ENCODE measurements at regions not wholly inside any gene's neighbourhood (a gene's known extent, or its start where the extent isn't known, plus 50 kb on each side); places are given as distances from the start of the nearest gene placed in this dataset.

DNA sequence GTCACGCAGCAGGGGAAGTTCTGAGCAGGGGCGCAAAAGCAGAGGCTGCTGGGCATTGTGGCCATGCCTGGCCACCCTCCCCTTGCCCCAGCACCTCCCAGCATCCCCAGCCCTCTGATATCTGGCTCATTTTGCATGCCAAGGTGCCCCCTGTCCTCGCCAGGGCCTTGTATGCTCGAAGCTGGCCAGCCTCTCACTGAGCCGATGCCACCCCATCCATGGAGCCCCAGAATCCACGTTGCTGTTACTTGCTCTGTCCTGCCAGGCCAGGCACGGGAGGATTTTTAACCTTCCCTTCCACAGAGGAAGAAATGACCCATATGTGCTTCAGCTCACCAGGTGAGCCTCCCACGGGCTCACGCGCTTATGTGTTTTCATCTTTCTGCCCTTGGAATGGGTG lies 413.4 kb downstream of the BCL11B start:
- Histone ChIP-seq H3K27me3 (ENCODE audit: control insufficient read depth, insufficient read depth, low read length) (no peaks in the 10 kb centered on the region), H3K27ac (ENCODE audit: low read depth in 2 of 2, low read length in 2 of 2) (no peak overlapping the region), H3K36me3 (ENCODE audit: control insufficient read depth in 2 of 3, insufficient read depth in 3 of 3, low read length in 3 of 3) (no peaks in the 10 kb centered on the region), H3K4me3 (ENCODE audit: low read length in 3 of 3) (no peak overlapping the region), H3K4me1 (ENCODE audit: control insufficient read depth in 2 of 3, insufficient read depth in 2 of 3, low read depth in 1 of 3, low read length in 3 of 3) (no peaks in the 10 kb centered on the region), H3K9me3 (ENCODE audit: control insufficient read depth in 2 of 3, insufficient read depth in 1 of 3, low read length in 3 of 3) (no peaks in the 10 kb centered on the region), H3K9ac (ENCODE audit: low read length in 3 of 3) (no peak overlapping the region)
- intact Hi-C loops (cut with DNase I) = no loop called here
- TF ChIP-seq, protein P1, sequence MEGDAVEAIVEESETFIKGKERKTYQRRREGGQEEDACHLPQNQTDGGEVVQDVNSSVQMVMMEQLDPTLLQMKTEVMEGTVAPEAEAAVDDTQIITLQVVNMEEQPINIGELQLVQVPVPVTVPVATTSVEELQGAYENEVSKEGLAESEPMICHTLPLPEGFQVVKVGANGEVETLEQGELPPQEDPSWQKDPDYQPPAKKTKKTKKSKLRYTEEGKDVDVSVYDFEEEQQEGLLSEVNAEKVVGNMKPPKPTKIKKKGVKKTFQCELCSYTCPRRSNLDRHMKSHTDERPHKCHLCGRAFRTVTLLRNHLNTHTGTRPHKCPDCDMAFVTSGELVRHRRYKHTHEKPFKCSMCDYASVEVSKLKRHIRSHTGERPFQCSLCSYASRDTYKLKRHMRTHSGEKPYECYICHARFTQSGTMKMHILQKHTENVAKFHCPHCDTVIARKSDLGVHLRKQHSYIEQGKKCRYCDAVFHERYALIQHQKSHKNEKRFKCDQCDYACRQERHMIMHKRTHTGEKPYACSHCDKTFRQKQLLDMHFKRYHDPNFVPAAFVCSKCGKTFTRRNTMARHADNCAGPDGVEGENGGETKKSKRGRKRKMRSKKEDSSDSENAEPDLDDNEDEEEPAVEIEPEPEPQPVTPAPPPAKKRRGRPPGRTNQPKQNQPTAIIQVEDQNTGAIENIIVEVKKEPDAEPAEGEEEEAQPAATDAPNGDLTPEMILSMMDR (IDR thresholded peaks at IDR 0.05; ENCODE audit: borderline replicate concordance, extremely low read depth, insufficient read depth) = no peak
- DNase-seq (no peak), FAIRE-seq (no peak)

GRCh38 chr14:98859301-98859700 lies 412.7 kb downstream of the BCL11B start:
- Histone ChIP-seq H3K9ac (ENCODE audit: low read length in 3 of 3) (no peak overlapping the region), H3K27me3 (ENCODE audit: control insufficient read depth, insufficient read depth, low read length) (no peaks in the 10 kb centered on the region), H3K4me3 (ENCODE audit: low read length in 3 of 3) (no peak overlapping the region), H3K27ac (ENCODE audit: low read depth in 2 of 2, low read length in 2 of 2) (no peak overlapping the region), H3K4me1 (ENCODE audit: control insufficient read depth in 2 of 3, insufficient read depth in 2 of 3, low read depth in 1 of 3, low read length in 3 of 3) (no peaks in the 10 kb centered on the region), H3K36me3 (ENCODE audit: control insufficient read depth in 2 of 3, insufficient read depth in 3 of 3, low read length in 3 of 3) (no peaks in the 10 kb centered on the region), H3K9me3 (ENCODE audit: control insufficient read depth in 2 of 3, insufficient read depth in 1 of 3, low read length in 3 of 3) (no peaks in the 10 kb centered on the region)
- DNase-seq (no peak), FAIRE-seq (no peak)
- intact Hi-C loops (cut with DNase I) = no loop called here
- TF ChIP-seq, protein P1 (IDR thresholded peaks at IDR 0.05; ENCODE audit: borderline replicate concordance, extremely low read depth, insufficient read depth) = no peak

DNA sequence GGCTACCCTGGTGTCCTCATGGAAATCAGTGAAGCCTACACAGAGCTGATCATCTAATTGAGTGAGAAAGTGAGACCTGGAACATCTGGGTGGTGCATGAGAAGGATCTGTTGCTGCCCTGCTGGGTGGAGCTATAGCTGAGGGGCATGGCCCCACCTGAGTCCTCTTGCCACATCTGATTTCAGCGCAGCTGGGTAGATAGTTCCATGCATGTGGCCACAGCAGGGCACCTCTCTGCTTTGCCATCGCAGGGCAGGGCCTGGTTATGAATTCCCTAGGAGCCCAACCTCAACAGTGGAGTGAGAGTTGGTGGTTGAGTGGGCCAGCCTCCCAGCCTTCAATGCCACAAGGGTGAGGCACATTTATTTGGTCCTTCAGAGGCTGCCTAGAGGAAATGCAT lies 407.8 kb downstream of the BCL11B start:
- FAIRE-seq = no peak
- Histone ChIP-seq H3K27ac (ENCODE audit: low read depth in 2 of 2, low read length in 2 of 2) (no peak overlapping the region), H3K9me3 (ENCODE audit: control insufficient read depth in 2 of 3, insufficient read depth in 1 of 3, low read length in 3 of 3) (no peaks in the 10 kb centered on the region), H3K4me3 (ENCODE audit: low read length in 3 of 3) (no peak overlapping the region), H3K4me1 (ENCODE audit: control insufficient read depth in 2 of 3, insufficient read depth in 2 of 3, low read depth in 1 of 3, low read length in 3 of 3) (no peaks in the 10 kb centered on the region), H3K27me3 (ENCODE audit: control insufficient read depth, insufficient read depth, low read length) (no peaks in the 10 kb centered on the region), H3K9ac (ENCODE audit: low read length in 3 of 3) (no peak overlapping the region), H3K36me3 (ENCODE audit: control insufficient read depth in 2 of 3, insufficient read depth in 3 of 3, low read length in 3 of 3) (no peaks in the 10 kb centered on the region)
- TF ChIP-seq, protein P1 (IDR thresholded peaks at IDR 0.05; ENCODE audit: borderline replicate concordance, extremely low read depth, insufficient read depth) = no peak
- intact Hi-C loops (cut with DNase I) = no loop called here
- DNase-seq = no peak

- no peaks in the 10 kb centered on the region for H3K36me3 ChIP-seq (ENCODE audit: control insufficient read depth in 2 of 3, insufficient read depth in 3 of 3, low read length in 3 of 3)
Measured at GRCh38 chr14:98867146-98867545, 404.9 kb downstream of the BCL11B start.

More at GRCh38 chr14:98867146-98867545, 404.9 kb downstream of the BCL11B start:
- intact Hi-C loops (cut with DNase I) = no loop called here
- Histone ChIP-seq H3K27me3 (ENCODE audit: control insufficient read depth, insufficient read depth, low read length) (no peaks in the 10 kb centered on the region), H3K9me3 (ENCODE audit: control insufficient read depth in 2 of 3, insufficient read depth in 1 of 3, low read length in 3 of 3) (no peaks in the 10 kb centered on the region), H3K9ac (ENCODE audit: low read length in 3 of 3) (no peak overlapping the region), H3K4me1 (ENCODE audit: control insufficient read depth in 2 of 3, insufficient read depth in 2 of 3, low read depth in 1 of 3, low read length in 3 of 3) (no peaks in the 10 kb centered on the region), H3K4me3 (ENCODE audit: low read length in 3 of 3) (no peak overlapping the region), H3K27ac (ENCODE audit: low read depth in 2 of 2, low read length in 2 of 2) (no peak overlapping the region)
- DNase-seq (no peak), FAIRE-seq (no peak)
- TF ChIP-seq, protein P1 (IDR thresholded peaks at IDR 0.05; ENCODE audit: borderline replicate concordance, extremely low read depth, insufficient read depth) = no peak

Measured in kidney (tissue), 13 donors.